Stimulated activated CD8-positive, alpha-beta memory T cell treated with anti-CD3 and anti-CD28 coated beads, Interleukin-12 subunit alpha, Interleukin-12 subunit beta, amount 100 ng/mL, for 4 hours (primary cell): ENCODE measurements at regions not wholly inside any gene's neighbourhood (a gene's known extent, or its start where the extent isn't known, plus 50 kb on each side); places are given as distances from the start of the nearest gene placed in this dataset.

Experiments
- DNase-seq: peaks from one replicate; pipeline ENCODE4 v3.0.0-alpha.2; 2020; ENCODE audit warnings: low read depth

DNA sequence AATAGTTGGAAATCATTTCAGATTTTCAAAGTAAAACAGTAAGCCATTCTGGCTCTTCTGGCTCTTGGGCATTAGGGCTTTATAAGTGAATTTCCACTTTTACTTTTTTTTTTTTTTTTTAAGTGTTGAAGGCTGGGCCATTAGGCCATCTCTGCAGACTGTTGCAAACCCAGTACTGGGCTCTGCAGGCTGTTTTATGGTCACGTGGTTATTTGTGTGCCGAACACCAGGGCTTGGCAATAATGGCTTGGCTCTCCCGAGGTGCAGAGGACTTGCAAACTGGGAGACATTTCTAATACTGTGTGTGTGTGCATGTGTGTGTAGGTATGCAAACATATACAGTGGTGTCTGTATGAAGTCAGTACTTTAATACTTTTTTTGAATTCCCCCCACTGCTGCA lies 194.9 kb upstream of the CDH5 start:
- no peak for DNase-seq

DNA sequence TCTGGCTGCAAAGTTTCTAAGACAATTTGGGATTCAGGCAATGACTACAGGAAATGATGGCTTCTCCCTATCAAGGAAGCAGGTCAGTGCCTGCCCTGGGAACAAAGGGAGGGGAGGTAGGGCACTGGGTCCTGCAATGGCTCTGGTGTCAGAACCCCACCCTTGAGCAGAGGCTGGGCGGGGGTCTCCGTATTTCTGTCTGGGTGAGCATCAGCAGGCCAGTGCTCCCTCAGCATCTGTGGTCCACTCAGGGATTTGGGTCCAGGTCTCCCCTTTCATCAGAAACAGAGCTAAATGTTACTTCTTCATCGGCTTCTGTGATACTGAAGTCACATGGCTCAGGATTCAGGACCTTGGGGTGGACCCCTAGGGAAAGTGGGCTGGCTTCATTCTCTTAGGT lies 195.5 kb upstream of the CDH5 start:
- DNase-seq = no peak

DNA sequence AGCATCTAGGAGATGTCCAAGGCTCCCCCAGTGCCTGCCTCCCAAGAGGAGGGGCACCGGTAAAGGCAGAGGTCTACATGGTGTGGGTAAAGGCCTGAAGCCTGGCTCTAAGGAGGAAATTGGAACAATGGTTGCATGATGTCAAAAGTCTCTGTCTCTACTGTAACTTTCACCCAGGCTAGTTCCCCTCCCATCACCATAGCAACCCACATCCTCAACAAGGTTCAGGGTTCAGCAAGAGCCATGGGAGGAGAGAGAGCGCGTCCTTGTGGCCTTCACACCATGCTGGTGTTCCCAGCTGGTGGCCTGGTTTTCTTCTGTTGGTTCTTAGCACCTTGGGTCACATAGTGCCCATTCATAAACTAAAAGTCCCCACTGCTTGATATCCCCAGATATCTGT lies 196.7 kb upstream of the CDH5 start:
- no peak for DNase-seq

DNA sequence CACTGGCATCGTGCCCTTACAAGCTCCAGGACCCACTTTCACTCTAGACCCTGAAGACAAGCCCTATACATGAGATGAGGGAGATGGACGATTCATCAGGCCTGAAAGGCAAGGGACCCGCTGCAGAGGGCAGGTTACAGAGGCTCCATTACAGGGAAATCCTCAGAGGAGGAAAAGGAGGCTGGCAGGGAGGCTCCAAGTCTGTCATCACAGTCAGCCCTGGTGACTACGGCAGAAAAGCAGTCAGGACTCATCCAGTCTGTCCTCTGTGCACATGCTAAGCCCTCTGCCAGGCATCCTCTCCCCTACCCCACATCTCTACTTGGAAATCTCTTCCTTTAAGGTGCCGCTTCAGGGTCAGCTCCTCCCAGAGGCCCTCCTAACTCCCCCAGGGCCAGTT lies 197.7 kb upstream of the CDH5 start:
- no peak for DNase-seq

DNA sequence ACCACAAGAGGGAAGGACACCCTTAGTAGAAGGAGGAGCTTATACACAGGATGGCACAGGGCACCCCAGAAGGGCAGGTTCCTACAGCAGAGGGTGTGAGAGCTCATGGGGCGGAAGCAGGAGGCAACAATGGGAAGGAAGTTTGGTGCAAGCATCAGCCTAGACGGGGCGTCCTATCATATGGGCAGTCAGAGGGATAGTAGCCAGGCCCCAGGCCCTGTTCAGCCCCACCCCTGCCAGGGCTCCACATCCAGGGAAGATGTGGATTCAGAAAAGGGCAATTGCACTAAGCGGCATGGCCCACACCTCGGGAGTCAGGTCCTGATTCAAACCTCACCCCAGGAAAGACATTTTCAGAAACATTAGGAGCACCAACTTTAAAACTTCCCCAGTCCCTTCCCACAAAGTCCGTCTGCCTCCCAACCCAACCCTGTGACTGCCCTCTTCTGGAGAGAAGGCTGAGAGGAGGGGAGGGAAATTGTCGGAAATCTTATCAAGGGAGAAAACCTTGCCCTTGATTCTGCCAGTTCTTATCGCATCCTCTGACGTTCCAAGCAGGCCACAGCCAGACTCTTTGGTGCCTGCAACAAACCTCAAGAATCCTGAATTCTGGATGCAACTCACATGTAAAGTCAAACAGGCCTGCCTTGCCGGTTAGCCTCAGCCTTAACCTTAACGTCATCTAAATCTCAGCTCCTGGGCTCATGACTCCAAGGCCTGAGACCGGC lies 198.8 kb upstream of the CDH5 start:
- DNase-seq = no peak

DNA sequence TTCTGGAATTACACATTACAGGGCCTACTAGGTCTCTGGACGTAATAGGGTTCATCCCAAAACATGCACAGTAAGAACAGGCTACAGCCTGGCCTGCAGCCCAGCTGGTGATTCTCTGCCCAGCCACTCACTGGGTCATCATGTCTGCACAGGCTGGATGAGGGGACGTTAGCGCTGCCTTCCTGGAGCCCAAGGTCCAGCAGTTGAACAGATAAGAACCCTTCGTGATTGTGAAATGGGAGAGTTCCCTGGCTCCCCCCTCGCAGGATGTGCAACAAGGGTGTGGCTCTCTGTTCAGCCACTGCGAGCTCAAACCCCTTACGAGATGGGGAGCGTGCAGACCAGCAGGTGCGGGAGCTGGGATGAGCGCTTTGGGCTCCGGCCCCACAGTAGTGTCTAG lies 200.0 kb upstream of the CDH5 start:
- DNase-seq = no peak

DNA sequence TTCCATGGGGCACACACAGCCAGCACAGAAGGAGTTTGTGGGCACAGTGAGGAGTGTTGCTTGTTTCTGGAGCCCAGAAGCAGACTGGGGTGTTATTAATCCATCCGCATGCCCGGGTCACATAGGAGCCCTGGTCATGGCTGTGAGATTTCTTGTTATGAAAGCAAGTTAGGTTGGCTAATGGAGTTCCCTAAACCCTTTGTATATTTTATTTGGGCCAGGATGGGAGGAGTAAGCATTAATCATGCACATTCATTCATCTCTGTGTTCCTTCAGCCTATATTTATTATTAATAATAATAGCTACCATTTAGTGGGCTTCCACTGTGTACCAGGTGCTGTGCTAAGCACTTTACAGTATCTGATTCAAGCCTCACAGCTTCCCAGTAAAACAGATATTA lies 200.6 kb upstream of the CDH5 start:
- DNase-seq = no peak

DNA sequence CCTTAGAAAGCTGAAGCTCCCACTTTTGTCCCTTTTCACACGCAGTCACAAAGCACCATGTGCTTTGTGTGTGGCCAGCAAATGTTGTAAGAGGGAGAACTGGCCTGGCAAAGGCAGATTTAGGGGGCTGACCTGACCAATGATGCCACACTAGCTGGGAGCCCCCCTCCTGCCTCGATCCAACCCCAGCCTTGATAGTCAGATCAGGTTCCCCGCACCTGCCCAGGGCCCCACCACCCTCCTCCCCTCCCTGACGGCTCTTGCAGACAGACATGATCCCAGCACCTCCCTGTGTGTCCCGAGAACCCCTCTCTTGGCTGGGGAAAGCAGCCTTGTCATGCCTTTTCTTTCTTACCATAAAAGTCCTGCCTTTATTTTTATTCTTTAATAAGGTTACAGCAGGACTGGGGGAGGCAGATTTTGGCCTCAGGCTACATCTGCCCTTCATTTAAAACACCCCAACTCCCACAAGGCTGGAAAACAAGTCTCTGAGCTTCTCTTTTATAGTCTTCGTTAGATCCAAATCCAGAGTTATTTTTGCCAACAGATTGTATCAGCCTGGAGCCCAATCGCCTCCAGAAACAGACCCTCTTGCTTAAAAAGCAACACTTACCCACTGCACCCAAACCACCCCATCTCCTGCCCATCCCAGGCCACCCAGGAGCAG lies 201.8 kb upstream of the CDH5 start:
- no peak for DNase-seq

DNA sequence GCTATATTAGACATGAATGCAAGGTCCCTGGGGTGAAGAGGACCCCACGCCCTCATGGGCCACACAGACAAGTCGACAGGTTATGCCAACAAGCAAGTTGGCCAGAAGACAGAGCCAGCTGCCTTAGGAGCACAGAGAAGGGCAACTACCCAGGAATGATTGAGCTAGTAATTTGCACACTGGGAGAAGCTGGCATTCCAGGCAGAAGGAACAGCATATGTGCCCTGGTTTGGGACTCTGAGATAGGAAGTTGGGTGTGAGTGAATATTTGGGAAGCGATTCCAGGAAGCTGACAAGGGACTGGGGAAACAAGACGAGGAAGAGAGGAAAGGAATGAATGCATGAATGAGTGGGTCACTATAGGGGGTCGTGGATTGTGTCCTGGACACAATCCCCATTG lies 203.7 kb upstream of the CDH5 start:
- DNase-seq = no peak

DNA sequence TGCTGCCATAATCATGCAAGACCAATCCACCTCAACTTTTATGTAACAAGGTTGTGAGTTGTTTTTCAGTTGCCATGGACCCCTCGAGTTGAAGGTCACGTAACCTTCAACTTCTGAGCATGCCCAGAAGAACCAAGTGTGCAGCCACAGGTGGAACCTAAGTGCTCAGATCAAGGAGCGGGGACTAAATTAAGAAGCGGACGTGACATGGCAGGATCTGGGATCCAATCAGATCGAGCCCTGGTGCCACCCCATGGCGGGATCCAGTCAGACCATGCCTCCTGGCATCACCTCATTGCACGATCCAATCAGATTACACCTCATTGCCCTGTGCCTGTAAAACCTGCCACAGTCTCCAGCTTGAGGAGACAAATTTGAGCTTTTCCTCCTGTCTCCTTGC lies 204.5 kb upstream of the CDH5 start:
- DNase-seq = no peak

DNA sequence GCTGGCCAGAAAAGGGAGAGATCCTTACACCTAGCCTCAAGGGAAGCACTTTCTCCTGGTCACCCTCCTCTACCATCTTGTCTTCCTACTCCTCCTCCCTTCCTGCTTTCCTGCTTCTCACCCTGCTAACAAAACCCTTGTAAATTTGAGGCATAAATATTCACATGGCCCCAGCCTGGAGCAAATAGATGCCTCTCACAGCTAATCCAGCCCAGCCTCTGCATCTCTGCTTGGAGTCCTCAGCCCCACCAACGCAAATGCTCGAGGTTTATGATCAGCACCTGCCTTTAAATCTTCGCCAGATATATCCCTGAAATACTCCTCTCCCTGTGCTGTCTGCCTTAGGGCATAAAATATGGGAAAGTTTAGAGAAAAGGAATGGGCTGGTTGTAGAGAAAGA lies 205.2 kb upstream of the CDH5 start:
- no peak for DNase-seq

DNA sequence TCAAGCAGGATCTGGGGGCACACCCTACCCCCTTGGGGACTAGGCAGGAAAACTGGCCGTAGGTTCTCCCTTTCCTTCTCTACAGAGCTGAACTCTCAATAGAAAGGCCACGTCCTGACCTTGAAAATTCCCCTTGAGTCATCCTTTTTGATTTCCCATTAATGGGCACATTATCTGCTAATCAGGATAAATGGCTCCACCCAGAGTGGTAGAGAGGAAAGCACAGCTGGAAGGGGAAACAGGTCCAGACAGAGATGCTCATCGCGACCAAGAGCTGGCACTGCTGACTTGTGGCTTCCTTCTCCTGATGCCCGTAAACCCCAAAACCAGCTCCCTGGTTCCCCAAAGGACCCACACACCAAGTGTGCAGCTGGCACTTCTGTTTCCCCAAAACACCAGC lies 206.5 kb upstream of the CDH5 start:
- no peak for DNase-seq

DNA sequence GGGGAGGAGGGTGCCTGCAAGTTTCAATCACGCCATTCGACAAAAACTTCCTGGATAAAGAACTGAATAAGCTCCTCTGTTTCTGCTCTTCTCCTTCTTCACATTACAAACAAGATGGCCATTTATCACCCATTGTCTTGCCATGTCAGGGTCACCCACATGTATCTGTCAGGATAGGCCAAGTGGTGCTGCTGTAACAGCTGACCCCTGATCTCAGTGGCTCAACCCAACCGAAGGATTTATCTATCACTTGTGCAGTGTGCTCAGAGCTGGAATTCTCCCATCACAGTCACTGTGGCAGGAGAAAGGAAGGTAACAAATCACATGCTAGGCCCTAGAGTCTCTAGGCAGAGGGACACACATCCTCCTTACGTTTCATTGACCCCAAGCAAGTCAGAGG lies 210.0 kb upstream of the CDH5 start:
- no peak for DNase-seq

DNA sequence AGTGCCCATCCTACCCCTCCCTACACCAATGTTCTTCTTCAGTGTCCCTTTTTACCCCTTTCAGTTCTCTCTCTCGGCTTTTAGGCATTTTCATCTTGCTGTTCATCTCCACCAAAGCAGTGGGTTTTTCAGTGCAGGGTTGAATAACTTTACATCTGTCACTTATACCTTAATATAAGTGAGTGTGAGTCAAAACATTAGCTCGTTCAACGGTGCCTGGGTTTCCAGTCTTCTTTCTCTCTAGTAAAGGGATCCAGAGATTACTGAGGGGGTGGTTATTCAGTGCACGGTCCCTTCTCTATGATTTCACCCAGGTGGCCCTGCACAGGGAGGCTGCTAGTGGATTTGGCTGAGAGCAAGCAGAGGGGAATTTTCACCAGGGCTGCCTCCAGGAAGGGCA lies 210.6 kb upstream of the CDH5 start:
- DNase-seq = no peak

DNA sequence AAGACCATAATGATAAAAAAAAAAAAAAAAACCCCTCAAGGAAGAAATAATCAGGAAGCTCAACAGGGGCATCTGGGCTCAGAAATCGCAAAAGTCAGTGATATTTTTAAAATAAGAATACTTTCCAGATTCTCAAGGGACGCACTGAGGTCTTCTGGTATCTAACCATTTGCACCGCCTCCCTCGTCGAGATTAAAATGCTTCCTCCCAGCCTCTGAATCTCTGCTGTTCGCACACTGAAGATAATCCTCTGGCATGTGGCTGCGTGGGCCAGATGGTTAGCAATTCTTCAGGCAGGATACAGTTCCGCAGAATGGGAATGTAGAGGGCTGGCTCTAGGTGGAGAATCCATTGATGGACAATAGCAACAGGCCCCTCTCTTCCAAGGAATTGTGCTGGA lies 211.7 kb upstream of the CDH5 start:
- DNase-seq = no peak

DNA sequence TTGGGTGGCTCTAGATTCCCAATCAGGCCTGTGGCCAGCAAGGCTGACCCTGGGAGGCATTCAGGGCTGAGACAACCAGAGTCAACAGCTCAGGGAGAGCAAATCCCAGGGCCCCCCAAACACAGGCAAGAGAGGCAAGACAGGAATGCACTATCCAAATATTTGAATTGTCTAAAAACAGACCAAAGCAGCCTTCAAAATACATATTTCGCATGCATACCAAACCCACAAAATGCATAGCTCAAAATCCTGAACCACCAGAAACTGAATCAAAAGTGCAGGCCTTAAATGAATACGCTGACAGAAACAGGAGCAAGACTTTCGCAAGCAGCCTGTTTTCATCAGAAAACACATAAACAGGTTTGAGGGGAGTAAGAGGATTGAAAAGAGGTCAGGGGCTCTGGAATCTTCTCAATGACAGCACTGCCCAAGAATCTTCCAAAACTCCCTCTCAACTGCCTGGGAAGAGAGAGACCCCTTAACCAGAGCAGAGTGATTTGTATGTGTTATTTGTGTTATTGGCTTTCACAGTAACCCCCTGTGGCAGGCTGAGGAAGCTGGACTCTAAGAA lies 213.6 kb upstream of the CDH5 start:
- DNase-seq = no peak

DNA sequence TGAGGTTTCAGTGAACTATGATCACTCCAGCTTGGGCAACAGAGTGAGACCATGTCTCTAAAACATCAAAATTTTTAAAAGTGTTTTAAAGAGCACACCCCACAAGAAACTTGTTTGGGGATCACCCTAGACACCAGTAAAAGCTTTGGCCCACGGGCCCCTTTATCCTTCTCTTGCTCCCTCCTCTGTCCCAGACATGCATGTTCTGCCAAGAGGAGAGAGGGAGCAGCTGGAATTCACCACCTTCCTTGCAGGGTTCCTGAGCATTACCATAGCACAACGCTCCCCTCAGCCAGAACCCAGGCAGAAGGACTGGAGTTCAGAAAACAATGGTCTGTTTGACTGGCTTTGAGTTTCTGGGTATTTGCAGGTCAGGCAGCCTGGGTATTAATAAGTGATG lies 214.3 kb upstream of the CDH5 start:
- no peak for DNase-seq

DNA sequence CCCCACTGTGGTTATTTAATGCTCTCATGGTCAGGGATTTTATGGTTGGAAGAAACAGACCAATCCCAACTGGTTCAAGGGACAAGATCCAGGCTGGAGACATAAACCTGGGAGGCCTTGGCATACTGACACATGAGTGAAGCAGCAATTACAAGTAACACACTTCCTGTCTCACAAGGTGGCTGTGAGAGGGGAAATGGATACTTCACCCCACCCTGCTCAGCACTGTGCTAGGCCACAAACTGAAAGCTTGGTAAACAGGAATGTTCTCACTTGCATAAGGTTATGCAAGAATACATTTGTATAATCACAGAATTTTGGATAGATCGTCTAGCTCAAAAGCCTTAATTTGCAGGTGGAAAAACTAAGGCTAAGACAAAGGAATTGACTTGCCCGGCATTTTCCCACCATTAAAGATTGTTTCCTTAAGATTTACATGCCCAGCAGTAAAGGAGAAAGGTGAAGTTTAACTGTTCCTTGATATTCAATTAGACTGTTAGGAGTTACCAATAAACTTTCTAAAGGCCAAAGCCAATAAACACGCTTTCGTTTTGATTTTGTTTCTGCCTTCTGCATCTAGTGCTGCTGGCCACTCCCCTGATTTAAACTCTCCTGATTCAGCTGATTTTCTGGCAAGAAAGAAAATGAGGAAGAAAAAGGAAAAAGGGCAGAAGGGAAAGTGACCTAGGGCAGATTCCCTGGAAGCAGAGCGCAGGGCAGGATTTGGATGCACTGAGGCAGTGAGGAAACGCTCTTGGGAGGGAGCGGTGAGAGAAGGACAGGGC lies 215.6 kb upstream of the CDH5 start:
- no peak for DNase-seq

DNA sequence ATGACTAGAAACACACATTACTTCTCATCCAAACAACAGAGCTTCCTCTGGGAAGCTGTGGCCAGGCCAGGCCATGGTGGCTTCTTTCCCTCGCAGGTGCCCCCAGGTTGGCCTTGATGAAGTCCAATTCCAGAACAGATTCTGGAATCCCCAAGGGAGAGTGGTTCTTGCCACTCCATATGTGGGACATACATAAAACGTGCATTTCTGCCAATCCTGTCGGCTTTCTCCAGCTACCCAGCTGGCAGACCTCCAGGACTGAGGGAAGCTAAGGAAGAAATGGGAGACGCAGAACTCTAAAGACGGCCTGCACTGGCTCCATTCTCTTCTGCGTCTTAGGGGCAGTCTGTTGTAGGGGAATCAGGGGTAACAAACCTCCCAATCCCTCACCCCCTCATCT lies 219.2 kb upstream of the CDH5 start:
- DNase-seq = no peak

DNA sequence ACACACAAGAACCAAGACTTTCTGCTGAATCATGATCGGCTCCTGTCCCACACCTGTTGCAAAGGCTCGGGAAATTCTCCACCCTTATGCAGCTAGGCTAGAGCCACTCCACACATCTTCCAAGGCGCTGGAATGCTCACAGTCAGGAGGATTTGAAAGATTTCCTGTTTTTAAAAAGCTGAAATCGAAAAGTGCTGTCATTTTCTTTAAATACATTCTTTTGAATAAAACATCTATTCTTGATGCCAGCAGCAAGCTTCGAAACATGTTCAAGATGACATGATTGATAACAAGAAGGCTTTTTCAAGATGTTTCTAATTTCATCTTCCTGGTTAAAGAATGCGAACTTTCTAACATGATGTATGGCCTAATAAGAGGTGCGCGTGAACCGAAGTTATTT lies 219.7 kb upstream of the CDH5 start:
- DNase-seq = no peak

DNA sequence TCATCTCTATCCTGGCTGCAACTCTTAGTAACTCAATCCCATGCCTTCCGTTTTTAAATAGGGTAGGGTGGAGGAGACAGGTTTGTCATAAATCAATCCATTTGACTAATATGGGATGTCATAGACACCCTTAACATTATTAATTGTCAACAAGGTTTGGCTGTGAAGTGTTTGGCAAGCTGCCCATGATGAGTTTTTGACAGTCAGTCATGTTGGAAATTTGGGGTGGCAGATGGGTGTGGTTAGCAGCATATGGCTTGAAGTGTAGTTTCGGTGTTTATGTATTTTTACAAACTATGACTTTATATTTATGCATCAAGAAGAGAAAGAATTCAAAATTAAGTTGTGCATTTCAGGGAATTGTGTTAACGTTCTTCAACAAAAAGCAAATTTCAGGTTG lies 221.8 kb upstream of the CDH5 start:
- DNase-seq = no peak

DNA sequence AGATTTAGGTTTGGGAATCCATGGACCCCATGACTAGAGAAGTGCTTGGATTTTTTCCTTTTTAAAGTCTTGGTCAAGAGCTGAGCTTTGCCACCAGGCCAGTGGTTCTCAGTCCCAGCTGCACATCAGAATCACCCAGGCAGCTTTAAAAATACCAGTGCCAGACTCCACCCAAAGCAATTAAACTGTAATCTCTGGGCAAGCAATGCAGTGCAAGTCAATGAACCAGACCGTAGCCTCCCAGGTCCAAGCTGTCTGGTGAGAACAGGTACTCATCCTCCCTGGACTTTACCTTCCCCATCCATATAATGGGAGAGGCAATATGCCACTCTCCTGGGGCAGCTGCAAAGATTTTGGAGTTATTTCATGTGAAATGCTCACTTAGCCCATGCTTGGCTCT lies 223.1 kb upstream of the CDH5 start:
- no peak for DNase-seq

DNA sequence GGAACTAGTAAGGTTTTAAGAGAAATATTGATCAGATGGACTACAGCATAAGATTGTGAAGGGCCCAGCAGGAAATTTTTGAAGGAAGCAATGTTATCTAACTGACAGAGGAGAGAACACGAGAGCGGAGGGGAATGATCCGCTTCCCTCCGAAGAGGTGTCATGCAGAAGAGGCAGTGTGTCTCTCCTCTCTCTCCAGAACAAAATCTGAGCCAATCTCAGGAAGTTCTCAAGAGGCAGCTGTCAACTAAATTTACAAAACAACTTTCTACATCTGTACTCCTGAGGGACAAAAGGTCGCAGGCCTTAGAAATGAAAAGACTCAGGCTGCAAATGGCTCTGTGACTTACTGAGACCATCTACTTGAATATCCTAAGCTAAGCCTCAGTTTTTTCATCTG lies 224.6 kb upstream of the CDH5 start:
- no peak for DNase-seq
